Spleen (tissue), 7 donors: ENCODE measurements at regions not wholly inside any gene's neighbourhood (a gene's known extent, or its start where the extent isn't known, plus 50 kb on each side); places are given as distances from the start of the nearest gene placed in this dataset.

Experiments
- POLR2A ChIP-seq, 3 donors: fragments of 450-650 bp; IDR thresholded peaks; one replicate each; pipeline ENCODE4 v1.5.1; 2017; ENCODE audit warnings: antibody characterized with exemption in 3 of 3, mild to moderate bottlenecking in 1 of 3
- TF ChIP-seq, protein P1 (sequence below), 11 experiments: fragments of 200-600 bp in 7 of 11; fragments of 450-650 bp in 4 of 11; sonication (generic) in 4 of 11; IDR thresholded peaks in 8 of 11; conservative IDR thresholded peaks in 3 of 11; 1 replicate in 7 of 11; 2 replicates in 4 of 11; pipeline versions ENCODE4 v1.4.0 to v1.8.0; 2016 to 2021; ENCODE audit warnings: antibody characterized with exemption in 11 of 11, inconsistent platforms in 4 of 11, mild to moderate bottlenecking in 1 of 11
- donor health status: DM: no; HTN: no; CAD: no; lungs with moderate emphysema.
- donor health status: DM: no; HTN: no; CAD: no.
- donor health status: DM: no; HTN: no; CAD: no.

DNA sequence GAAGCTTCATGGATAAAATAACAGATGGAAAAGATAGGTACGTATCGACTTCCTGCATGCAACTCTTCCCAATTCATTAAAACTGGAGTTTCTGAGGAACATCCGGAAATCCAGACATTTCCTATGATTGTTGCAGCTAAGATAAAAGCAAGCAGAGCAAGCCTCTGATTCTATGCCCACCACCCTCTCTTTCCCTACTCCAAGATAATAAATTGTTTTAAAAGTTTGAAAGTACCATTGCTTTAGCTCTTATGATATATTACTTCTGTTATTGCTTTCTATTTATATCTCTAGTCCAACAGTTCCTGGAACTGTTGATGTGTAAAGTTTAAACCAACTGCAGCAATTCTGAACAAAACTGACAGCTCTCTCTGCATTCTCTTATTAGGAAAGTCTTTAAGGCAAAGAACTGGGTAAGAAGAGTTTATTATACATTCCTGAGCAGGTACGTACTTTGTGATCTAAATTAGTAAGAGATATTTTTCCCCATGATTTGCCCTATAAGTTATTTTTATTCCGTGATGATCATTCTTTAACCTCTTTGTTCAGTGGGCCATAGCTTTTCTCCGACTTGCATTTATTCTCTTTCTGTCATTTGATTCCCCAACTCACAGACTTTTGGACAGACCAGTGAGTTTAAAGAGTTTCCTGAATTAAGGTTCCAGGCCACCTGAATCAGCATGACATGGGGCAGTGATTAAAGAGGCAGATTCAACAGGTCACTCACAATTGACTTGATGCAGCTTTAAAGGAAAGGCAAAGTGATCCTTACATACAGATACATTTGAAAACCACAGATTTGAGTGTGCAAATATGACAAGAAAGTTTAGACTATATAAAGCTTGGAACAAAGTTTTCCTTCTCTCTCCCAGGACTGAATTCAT is 94.2 kb upstream of the THRB start:
- TF ChIP-seq, protein P1, sequence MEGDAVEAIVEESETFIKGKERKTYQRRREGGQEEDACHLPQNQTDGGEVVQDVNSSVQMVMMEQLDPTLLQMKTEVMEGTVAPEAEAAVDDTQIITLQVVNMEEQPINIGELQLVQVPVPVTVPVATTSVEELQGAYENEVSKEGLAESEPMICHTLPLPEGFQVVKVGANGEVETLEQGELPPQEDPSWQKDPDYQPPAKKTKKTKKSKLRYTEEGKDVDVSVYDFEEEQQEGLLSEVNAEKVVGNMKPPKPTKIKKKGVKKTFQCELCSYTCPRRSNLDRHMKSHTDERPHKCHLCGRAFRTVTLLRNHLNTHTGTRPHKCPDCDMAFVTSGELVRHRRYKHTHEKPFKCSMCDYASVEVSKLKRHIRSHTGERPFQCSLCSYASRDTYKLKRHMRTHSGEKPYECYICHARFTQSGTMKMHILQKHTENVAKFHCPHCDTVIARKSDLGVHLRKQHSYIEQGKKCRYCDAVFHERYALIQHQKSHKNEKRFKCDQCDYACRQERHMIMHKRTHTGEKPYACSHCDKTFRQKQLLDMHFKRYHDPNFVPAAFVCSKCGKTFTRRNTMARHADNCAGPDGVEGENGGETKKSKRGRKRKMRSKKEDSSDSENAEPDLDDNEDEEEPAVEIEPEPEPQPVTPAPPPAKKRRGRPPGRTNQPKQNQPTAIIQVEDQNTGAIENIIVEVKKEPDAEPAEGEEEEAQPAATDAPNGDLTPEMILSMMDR (IDR thresholded peaks at IDR 0.05 in 8 of 11, conservative IDR thresholded peaks at IDR 0.05 in 3 of 11), result no peak
- TF ChIP-seq POLR2A (IDR thresholded peaks at IDR 0.05), result no peak
